Loucy (cell line): ENCODE measurements at regions not wholly inside any gene's neighbourhood (a gene's known extent, or its start where the extent isn't known, plus 50 kb on each side); places are given as distances from the start of the nearest gene placed in this dataset.

ENCODE experiments used
- H2AFZ ChIP-seq: fragments of 200-600 bp; sonication (generic); 2 replicates; pipeline ENCODE4 v1.6.0; 2016; ENCODE audit warnings: antibody characterized with exemption, mild to moderate bottlenecking, low read length, moderate library complexity
- H3F3A ChIP-seq: fragments of 200-600 bp; 2 replicates; pipeline ENCODE4 v1.6.0; 2016; ENCODE audit warnings: antibody characterized with exemption, low read depth, mild to moderate bottlenecking
- H3K27me3 ChIP-seq: fragments of 200-600 bp; sonication (generic); 2 replicates; pipeline ENCODE4 v1.6.1; 2014; ENCODE audit warnings: low read length, mild to moderate bottlenecking; ENCODE audit not compliant: insufficient read depth, poor library complexity, severe bottlenecking
- H3K36me3 ChIP-seq: fragments of 200-600 bp; sonication (generic); 2 replicates; pipeline ENCODE4 v1.6.1; 2016; ENCODE audit warnings: low read length; ENCODE audit not compliant: insufficient read depth
- H3K4me1 ChIP-seq: fragments of 200-600 bp; sonication (generic); 2 replicates; pipeline ENCODE4 v1.5.1; 2014; ENCODE audit warnings: low read length, mild to moderate bottlenecking; ENCODE audit not compliant: insufficient read depth, poor library complexity, severe bottlenecking
- H3K4me2 ChIP-seq: fragments of 200-600 bp; sonication (generic); 2 replicates; pipeline ENCODE4 v1.6.0; 2014; ENCODE audit warnings: antibody characterized with exemption, low read length, low read depth, mild to moderate bottlenecking; ENCODE audit not compliant: poor library complexity, severe bottlenecking
- H3K4me3 ChIP-seq: fragments of 200-600 bp; sonication (generic); 2 replicates; pipeline ENCODE4 v1.5.1; 2014; ENCODE audit warnings: low read length, mild to moderate bottlenecking, mixed read lengths; ENCODE audit not compliant: poor library complexity, severe bottlenecking
- H3K79me2 ChIP-seq: fragments of 200-600 bp; sonication (generic); 2 replicates; pipeline ENCODE4 v1.6.1; 2014; ENCODE audit warnings: low read length; ENCODE audit not compliant: insufficient read depth
- H3K9ac ChIP-seq: fragments of 200-600 bp; sonication (generic); 2 replicates; pipeline ENCODE4 v1.6.0; 2014; ENCODE audit warnings: mild to moderate bottlenecking, low read depth, low read length, moderate library complexity; ENCODE audit not compliant: poor library complexity, severe bottlenecking
- H3K9me2 ChIP-seq: fragments of 200-600 bp; sonication (generic); replicated peaks from 2 replicates; pipeline ENCODE4 v1.6.1; 2016; ENCODE audit warnings: low read depth, low read length, mixed read lengths
- H3K9me3 ChIP-seq: fragments of 200-600 bp; sonication (generic); 2 replicates; pipeline ENCODE4 v1.6.1; 2014; ENCODE audit warnings: mild to moderate bottlenecking, antibody characterized with exemption, low read length, low read depth; ENCODE audit not compliant: insufficient read depth
- H4K20me1 ChIP-seq: fragments of 200-600 bp; sonication (generic); 2 replicates; pipeline ENCODE4 v1.6.0; 2014; ENCODE audit warnings: antibody characterized with exemption, low read length, mild to moderate bottlenecking; ENCODE audit not compliant: insufficient read depth, poor library complexity, severe bottlenecking
- CTCF ChIP-seq: fragments of 200-600 bp; sonication (generic); conservative IDR thresholded peaks from 2 replicates; pipeline ENCODE4 v1.5.1; 2014; ENCODE audit warnings: mild to moderate bottlenecking, antibody characterized with exemption, low read length
- EZH2phosphoT487 ChIP-seq: fragments of 200-600 bp; IDR thresholded peaks from 2 replicates; pipeline ENCODE4 v1.6.1; 2018; ENCODE audit warnings: antibody characterized with exemption, mild to moderate bottlenecking, moderate library complexity, borderline replicate concordance

DNA sequence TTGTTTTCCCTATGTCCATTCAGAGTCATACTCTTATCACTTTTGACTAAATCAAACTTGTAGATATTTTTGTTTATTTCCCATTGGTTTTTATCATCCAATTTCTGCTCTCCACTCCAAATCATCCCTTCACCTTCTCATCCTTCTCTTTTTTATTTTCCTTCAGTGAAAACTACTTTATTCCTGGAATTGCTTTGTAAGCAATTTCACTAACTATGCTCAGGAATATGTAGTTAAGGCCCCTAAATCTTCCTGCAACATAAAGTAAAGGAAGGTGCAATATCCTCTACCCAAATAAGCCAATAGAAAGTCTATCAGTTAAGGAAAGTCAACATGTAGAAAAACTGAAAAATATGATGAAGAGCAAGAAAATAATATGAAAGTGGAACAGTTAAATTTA, 308.4 kb downstream of the SEC23A start:
- TF ChIP-seq EZH2phosphoT487, result no peak
- TF ChIP-seq CTCF, result no peak
- no peak overlapping the region for H3K4me2 ChIP-seq
- no peaks in the 10 kb centered on the region for H3K4me1 ChIP-seq
- no peaks in the 10 kb centered on the region for H3K9me2 ChIP-seq
- no peaks in the 10 kb centered on the region for H3F3A ChIP-seq
- H3K4me3 ChIP-seq, result no peak overlapping the region
- no peaks in the 10 kb centered on the region for H3K27me3 ChIP-seq
- no peaks in the 10 kb centered on the region for H3K36me3 ChIP-seq
- no peak overlapping the region for H2AFZ ChIP-seq
- no peaks in the 10 kb centered on the region for H3K79me2 ChIP-seq
- no peaks in the 10 kb centered on the region for H3K9me3 ChIP-seq
- no peaks in the 10 kb centered on the region for H4K20me1 ChIP-seq
- no peak overlapping the region for H3K9ac ChIP-seq

GRCh38 chr14:38791862-38792261, 311.2 kb downstream of the SEC23A start:
- Histone ChIP-seq H3K27me3 (no peaks in the 10 kb centered on the region), H3K4me3 (no peak overlapping the region), H3K9me2 (no peaks in the 10 kb centered on the region), H3K79me2 (no peaks in the 10 kb centered on the region), H3K36me3 (no peaks in the 10 kb centered on the region), H3K9me3 (no peaks in the 10 kb centered on the region), H3F3A (no peaks in the 10 kb centered on the region), H3K4me1 (no peaks in the 10 kb centered on the region), H3K9ac (no peak overlapping the region), H2AFZ (no peak overlapping the region), H3K4me2 (no peak overlapping the region), H4K20me1 (no peaks in the 10 kb centered on the region)
- no peak for TF ChIP-seq CTCF
- no peak for TF ChIP-seq EZH2phosphoT487

GRCh38 chr14:38790916-38791315, 312.1 kb downstream of the SEC23A start:
- H3F3A ChIP-seq, result no peaks in the 10 kb centered on the region
- H3K27me3 ChIP-seq, result no peaks in the 10 kb centered on the region
- H3K36me3 ChIP-seq, result no peaks in the 10 kb centered on the region
- no peak overlapping the region for H3K4me2 ChIP-seq
- no peak overlapping the region for H3K4me3 ChIP-seq
- TF ChIP-seq CTCF, result no peak
- TF ChIP-seq EZH2phosphoT487, result no peak
- no peaks in the 10 kb centered on the region for H3K9me2 ChIP-seq
- no peaks in the 10 kb centered on the region for H3K79me2 ChIP-seq
- no peak overlapping the region for H2AFZ ChIP-seq
- H3K9me3 ChIP-seq, result no peaks in the 10 kb centered on the region
- no peaks in the 10 kb centered on the region for H3K4me1 ChIP-seq
- H3K9ac ChIP-seq, result no peak overlapping the region
- H4K20me1 ChIP-seq, result no peaks in the 10 kb centered on the region
